ENCODE measurements at regions not wholly inside any gene's neighbourhood (a gene's known extent, or its start where the extent isn't known, plus 50 kb on each side); places are given as distances from the start of the nearest gene placed in this dataset.

- H3K4me1 ChIP-seq (ENCODE audit: control insufficient read depth in 1 of 2, insufficient read depth in 2 of 2, low read length in 2 of 2) = peaks cover 0 to 6% of the 10 kb centered on the region in 2 experiments; a peak in 2 of 4 replicates
- no peak overlapping the region for H3K4me3 ChIP-seq (replicated peaks in 1 of 2; ENCODE audit: low read depth in 1 of 2, low read length in 2 of 2)
- no peaks in the 10 kb centered on the region for H3K9me2 ChIP-seq (ENCODE audit: insufficient read depth)
- H3K79me2 ChIP-seq (ENCODE audit: insufficient read depth, low read length) = no peaks in the 10 kb centered on the region
- no peak overlapping the region for H3K27ac ChIP-seq (ENCODE audit: low read depth, low read length)
- no peak overlapping the region for H3K4me2 ChIP-seq (ENCODE audit: low read length)
- BruUV-seq (replicated peaks) = no TSS peak
- no peaks in the 10 kb centered on the region for H4K20me1 ChIP-seq (ENCODE audit: insufficient read depth)
- intact Hi-C loops (cut with micrococcal nuclease) = no loop called here
- RAD21 ChIA-PET (ENCODE audit: low non-redundant PET in 1 of 2, low total read pairs in 2 of 2, uncharacterized antibody in 2 of 2, unreplicated experiment in 2 of 2) = no interaction called here
- no peak for ATAC-seq
- DNase-seq (ENCODE audit: low read depth, low spot score) = no peak
- H3K9ac ChIP-seq (ENCODE audit: low read length) = no peak overlapping the region
- no peaks in the 10 kb centered on the region for H3K36me3 ChIP-seq (ENCODE audit: control insufficient read depth in 1 of 2, insufficient read depth in 2 of 2, low read length in 2 of 2)
- no peaks in the 10 kb centered on the region for H3K9me3 ChIP-seq (ENCODE audit: control insufficient read depth in 1 of 2, insufficient read depth in 1 of 2, low read depth in 1 of 2, low read length in 2 of 2)
- CTCF ChIA-PET = no interaction called here
- no peak for TF ChIP-seq ZFX (IDR thresholded peaks at IDR 0.05)
- no peak for TF ChIP-seq EZH2phosphoT487 (IDR thresholded peaks at IDR 0.05; ENCODE audit: borderline replicate concordance)
- no peak for TF ChIP-seq POLR2AphosphoS5 (IDR thresholded peaks at IDR 0.05; ENCODE audit: low read depth, low read length)
- no peak for TF ChIP-seq FOSL1 (IDR thresholded peaks at IDR 0.05; ENCODE audit: low read depth)
- TF ChIP-seq REST (IDR thresholded peaks at IDR 0.05; ENCODE audit: low read depth) = no peak
- no peak for TF ChIP-seq SP1 (IDR thresholded peaks at IDR 0.05; ENCODE audit: low read depth)
- POLR2A ChIA-PET = no interaction called here
- H3K27me3 ChIP-seq (ENCODE audit: insufficient read depth, low read length) = no peaks in the 10 kb centered on the region
- no peak overlapping the region for H2AFZ ChIP-seq (ENCODE audit: low read depth, low read length, poor library complexity, severe bottlenecking)
Observed at GRCh38 chr2:120994301-120994995, 258.8 kb downstream of the GLI2 start.

- ATAC-seq (no peak), DNase-seq (ENCODE audit: low read depth, low spot score) (no peak)
- Histone ChIP-seq H3K79me2 (ENCODE audit: insufficient read depth, low read length) (no peaks in the 10 kb centered on the region), H3K27me3 (ENCODE audit: insufficient read depth, low read length) (no peaks in the 10 kb centered on the region), H2AFZ (ENCODE audit: low read depth, low read length, poor library complexity, severe bottlenecking) (no peak overlapping the region), H3K27ac (ENCODE audit: low read depth, low read length) (no peak overlapping the region), H4K20me1 (ENCODE audit: insufficient read depth) (no peaks in the 10 kb centered on the region), H3K9me2 (ENCODE audit: insufficient read depth) (no peaks in the 10 kb centered on the region), H3K4me1 (ENCODE audit: control insufficient read depth in 1 of 2, insufficient read depth in 2 of 2, low read length in 2 of 2) (peaks cover 0 to 6% of the 10 kb centered on the region in 2 experiments; a peak in 2 of 4 replicates), H3K36me3 (ENCODE audit: control insufficient read depth in 1 of 2, insufficient read depth in 2 of 2, low read length in 2 of 2) (no peaks in the 10 kb centered on the region), H3K4me3 (replicated peaks in 1 of 2; ENCODE audit: low read depth in 1 of 2, low read length in 2 of 2) (no peak overlapping the region), H3K9me3 (ENCODE audit: control insufficient read depth in 1 of 2, insufficient read depth in 1 of 2, low read depth in 1 of 2, low read length in 2 of 2) (no peaks in the 10 kb centered on the region), H3K4me2 (ENCODE audit: low read length) (no peak overlapping the region), H3K9ac (ENCODE audit: low read length) (no peak overlapping the region)
- no TSS peak for BruUV-seq (replicated peaks)
- intact Hi-C loops (cut with micrococcal nuclease) = no loop called here
- TF ChIP-seq JUND (IDR thresholded peaks at IDR 0.05) (no peak), ZFX (IDR thresholded peaks at IDR 0.05) (no peak), ELF1 (IDR thresholded peaks at IDR 0.05; ENCODE audit: borderline replicate concordance, low read depth) (no peak), CEBPB (IDR thresholded peaks at IDR 0.05; ENCODE audit: low read depth) (no peak), TCF7L2 (IDR thresholded peaks at IDR 0.05; ENCODE audit: borderline replicate concordance, extremely low read depth, insufficient read depth, insufficient read length) (no peak), SP1 (IDR thresholded peaks at IDR 0.05; ENCODE audit: low read depth) (no peak), ATF3 (IDR thresholded peaks at IDR 0.05) (no peak), POLR2AphosphoS5 (IDR thresholded peaks at IDR 0.05; ENCODE audit: low read depth, low read length) (no peak), EZH2phosphoT487 (IDR thresholded peaks at IDR 0.05; ENCODE audit: borderline replicate concordance) (no peak), MAX (IDR thresholded peaks at IDR 0.05) (no peak), ZBTB33 (IDR thresholded peaks at IDR 0.05; ENCODE audit: extremely low read depth, insufficient replicate concordance, low read length) (no peak), CBX3 (IDR thresholded peaks at IDR 0.05; ENCODE audit: low read depth) (no peak), RAD21 (IDR thresholded peaks at IDR 0.05; ENCODE audit: low read depth) (no peak)
- ChIA-PET RAD21 (ENCODE audit: low non-redundant PET in 1 of 2, low total read pairs in 2 of 2, uncharacterized antibody in 2 of 2, unreplicated experiment in 2 of 2) (no interaction called here), POLR2A (no interaction called here), CTCF (no interaction called here)
Observed at GRCh38 chr2:120995152-120995551, 259.5 kb downstream of the GLI2 start.
